Kidney epithelial cell (primary cell): ENCODE measurements at regions not wholly inside any gene's neighbourhood (a gene's known extent, or its start where the extent isn't known, plus 50 kb on each side); places are given as distances from the start of the nearest gene placed in this dataset.

ENCODE experiments used
- DNase-seq: peaks from one replicate; pipeline ENCODE4 v3.0.0-alpha.2; 2010; ENCODE audit warnings: low read depth
- H3K27me3 ChIP-seq: 2 replicates; pipeline ENCODE4 v1.6.0; 2011; ENCODE audit warnings: low read length; ENCODE audit not compliant: control insufficient read depth, insufficient read depth
- H3K36me3 ChIP-seq: 2 replicates; pipeline ENCODE4 v1.5.1; 2011; ENCODE audit warnings: low read length; ENCODE audit not compliant: control insufficient read depth, insufficient read depth
- H3K4me3 ChIP-seq: 2 replicates; pipeline ENCODE4 v1.5.1; 2011; ENCODE audit warnings: low read depth, mild to moderate bottlenecking, control low read depth, low read length
- CTCF ChIP-seq: IDR thresholded peaks from 2 replicates; pipeline ENCODE4 v1.5.1; 2011; ENCODE audit warnings: mild to moderate bottlenecking, moderate library complexity, low read length, control low read depth, inconsistent platforms; ENCODE audit not compliant: insufficient read depth, poor library complexity, severe bottlenecking

GRCh38 chr3:74787011-74787410, 172.6 kb upstream of the CNTN3 start:
- Histone ChIP-seq H3K4me3 (no peak overlapping the region), H3K27me3 (no peaks in the 10 kb centered on the region), H3K36me3 (no peaks in the 10 kb centered on the region)
- no peak for TF ChIP-seq CTCF
- peak; percentile 55 for DNase-seq

GRCh38 chr3:74771401-74771800, 156.9 kb upstream of the CNTN3 start:
- Histone ChIP-seq H3K27me3 (no peaks in the 10 kb centered on the region), H3K36me3 (no peaks in the 10 kb centered on the region), H3K4me3 (no peak overlapping the region)
- no peak for DNase-seq
- no peak for TF ChIP-seq CTCF

GRCh38 chr3:74768010-74768409, 153.6 kb upstream of the CNTN3 start:
- no peak for DNase-seq
- Histone ChIP-seq H3K4me3 (no peak overlapping the region), H3K27me3 (no peaks in the 10 kb centered on the region), H3K36me3 (no peaks in the 10 kb centered on the region)
- no peak for TF ChIP-seq CTCF

GRCh38 chr3:74766405-74766804, 151.9 kb upstream of the CNTN3 start:
- Histone ChIP-seq H3K36me3 (no peaks in the 10 kb centered on the region), H3K27me3 (no peaks in the 10 kb centered on the region), H3K4me3 (no peak overlapping the region)
- no peak for DNase-seq
- no peak for TF ChIP-seq CTCF

- no peak for DNase-seq
- Histone ChIP-seq H3K36me3 (no peaks in the 10 kb centered on the region), H3K4me3 (no peak overlapping the region), H3K27me3 (no peaks in the 10 kb centered on the region)
- no peak for TF ChIP-seq CTCF
Measured at GRCh38 chr3:74763830-74764229, 149.4 kb upstream of the CNTN3 start.

GRCh38 chr3:74756674-74757073, 142.2 kb upstream of the CNTN3 start:
- DNase-seq: no peak
- TF ChIP-seq CTCF: no peak
- H3K27me3 ChIP-seq: no peaks in the 10 kb centered on the region
- no peaks in the 10 kb centered on the region for H3K36me3 ChIP-seq
- no peak overlapping the region for H3K4me3 ChIP-seq
